Natural killer cell (primary cell): ENCODE measurements at regions not wholly inside any gene's neighbourhood (a gene's known extent, or its start where the extent isn't known, plus 50 kb on each side); places are given as distances from the start of the nearest gene placed in this dataset.

ENCODE experiments used
- ATAC-seq, 3 donors: fragments of 150-1000 bp in 2 of 3; fragments of 200-7000 bp in 1 of 3; cut with Tn5 transposase; 1 replicate in 1 of 3; 2 replicates in 2 of 3; pipeline ENCODE4 v1.10.0; 2021; ENCODE audit warnings: mild to moderate bottlenecking in 2 of 3, moderate library complexity in 2 of 3
- DNase-seq, 2 donors: peaks; one replicate each; pipeline versions ENCODE4 v3.0.0 to v3.0.0-alpha.2; 2013 to 2021; ENCODE audit warnings: mixed read lengths in 1 of 2
- H3K27ac ChIP-seq: one replicate; pipeline ENCODE4 v1.5.1; 2013; ENCODE audit warnings: mild to moderate bottlenecking, low read length
- H3K27me3 ChIP-seq: one replicate; pipeline ENCODE4 v1.6.1; 2013; ENCODE audit warnings: low read length; ENCODE audit not compliant: control insufficient read depth, insufficient read depth
- H3K36me3 ChIP-seq: one replicate; pipeline ENCODE4 v1.6.1; 2013; ENCODE audit warnings: low read length; ENCODE audit not compliant: control insufficient read depth, insufficient read depth
- H3K4me1 ChIP-seq: one replicate; pipeline ENCODE4 v1.6.1; 2013; ENCODE audit warnings: low read length; ENCODE audit not compliant: control insufficient read depth, insufficient read depth
- H3K4me3 ChIP-seq: one replicate; pipeline ENCODE4 v1.5.1; 2013; ENCODE audit warnings: low read length
- H3K9me3 ChIP-seq: one replicate; pipeline ENCODE4 v1.6.1; 2013; ENCODE audit warnings: low read length; ENCODE audit not compliant: control insufficient read depth, insufficient read depth
- H3K27ac Mint-ChIP-seq, 2 donors: one replicate each; pipeline ENCODE4 v1.8.0; 2022; ENCODE audit warnings: mild to moderate bottlenecking in 2 of 2, mixed read lengths in 2 of 2, moderate library complexity in 1 of 2
- H3K27me3 Mint-ChIP-seq, 2 donors: one replicate each; pipeline ENCODE4 v1.8.0; 2022; ENCODE audit warnings: low read depth in 2 of 2, mixed read lengths in 2 of 2
- H3K36me3 Mint-ChIP-seq: one replicate; pipeline ENCODE4 v1.8.0; 2022; ENCODE audit warnings: mixed read lengths
- H3K4me1 Mint-ChIP-seq, 2 donors: one replicate each; pipeline ENCODE4 v1.8.0; 2022; ENCODE audit warnings: mixed read lengths in 2 of 2
- H3K4me3 Mint-ChIP-seq: one replicate; pipeline ENCODE4 v1.8.0; 2022; ENCODE audit warnings: mild to moderate bottlenecking, moderate library complexity, mixed read lengths
- H3K9me3 Mint-ChIP-seq, 2 donors: one replicate each; pipeline ENCODE4 v1.8.0; 2022; ENCODE audit warnings: mixed read lengths in 2 of 2
- CTCF ChIP-seq: fragments of 200-600 bp; IDR thresholded peaks from one replicate; pipeline ENCODE4 v1.8.0; 2022; ENCODE audit warnings: antibody characterized with exemption
- WGBS: methylation state at CpG from one replicate; pipeline ENCODE4 v1.1.7; 2013; ENCODE audit warnings: missing lambda C conversion rate; ENCODE audit not compliant: insufficient coverage; 5-methylcytosine and 5-hydroxymethylcytosine counted together
- intact Hi-C: fragments of 100-400 bp; cut with micrococcal nuclease; formaldehyde crosslinking; loops from one replicate; pipeline ENCODE4 v1.14.2; 2022

GRCh38 chr2:14715600-14715999 is 83.1 kb downstream of the LRATD1 start:
- no peak overlapping the region for H3K27ac ChIP-seq
- H3K9me3 Mint-ChIP-seq: peaks cover 5 to 19% of the 10 kb centered on the region in 2 donors
- H3K4me1 ChIP-seq: no peaks in the 10 kb centered on the region
- no CpG with 5 or more reads among the region's 1 CpG for WGBS
- H3K4me3 Mint-ChIP-seq: no peak overlapping the region
- no peaks in the 10 kb centered on the region for H3K36me3 ChIP-seq
- no peaks in the 10 kb centered on the region for H3K36me3 Mint-ChIP-seq
- intact Hi-C loops: no loop called here
- H3K27ac Mint-ChIP-seq: no peak overlapping the region
- no peaks in the 10 kb centered on the region for H3K27me3 Mint-ChIP-seq
- H3K4me3 ChIP-seq: no peak overlapping the region
- DNase-seq (no peak), ATAC-seq (no peak)
- no peaks in the 10 kb centered on the region for H3K4me1 Mint-ChIP-seq
- no peaks in the 10 kb centered on the region for H3K9me3 ChIP-seq
- no peak for TF ChIP-seq CTCF
- no peaks in the 10 kb centered on the region for H3K27me3 ChIP-seq

GRCh38 chr2:14716319-14716718 is 83.8 kb downstream of the LRATD1 start:
- Mint-ChIP-seq H3K4me1 (no peaks in the 10 kb centered on the region), H3K27me3 (no peaks in the 10 kb centered on the region), H3K27ac (no peak overlapping the region), H3K36me3 (no peaks in the 10 kb centered on the region), H3K4me3 (no peak overlapping the region), H3K9me3 (peaks cover 5 to 19% of the 10 kb centered on the region in 2 donors)
- Histone ChIP-seq H3K36me3 (no peaks in the 10 kb centered on the region), H3K27me3 (no peaks in the 10 kb centered on the region), H3K4me3 (no peak overlapping the region), H3K9me3 (no peaks in the 10 kb centered on the region), H3K4me1 (no peaks in the 10 kb centered on the region), H3K27ac (no peak overlapping the region)
- ATAC-seq (no peak), DNase-seq (no peak)
- TF ChIP-seq CTCF: no peak
- intact Hi-C loops: no loop called here
- WGBS: 50% methylated on average over 1 of the region's 1 CpG

GRCh38 chr2:14717131-14717530 is 84.6 kb downstream of the LRATD1 start:
- no peaks in the 10 kb centered on the region for H3K27me3 Mint-ChIP-seq
- Histone ChIP-seq H3K9me3 (no peaks in the 10 kb centered on the region), H3K27ac (no peak overlapping the region), H3K36me3 (no peaks in the 10 kb centered on the region), H3K27me3 (no peaks in the 10 kb centered on the region), H3K4me1 (no peaks in the 10 kb centered on the region), H3K4me3 (no peak overlapping the region)
- H3K4me3 Mint-ChIP-seq: no peak overlapping the region
- H3K4me1 Mint-ChIP-seq: no peaks in the 10 kb centered on the region
- intact Hi-C loops: no loop called here
- DNase-seq (no peak), ATAC-seq (no peak)
- H3K36me3 Mint-ChIP-seq: no peaks in the 10 kb centered on the region
- WGBS: 90% methylated on average over 3 of the region's 3 CpGs
- H3K27ac Mint-ChIP-seq: no peak overlapping the region
- no peak for TF ChIP-seq CTCF
- H3K9me3 Mint-ChIP-seq: peaks cover 5 to 19% of the 10 kb centered on the region in 2 donors

GRCh38 chr2:14720319-14720718 is 87.8 kb downstream of the LRATD1 start:
- TF ChIP-seq CTCF: no peak
- Histone ChIP-seq H3K27me3 (no peaks in the 10 kb centered on the region), H3K4me3 (no peak overlapping the region), H3K27ac (no peak overlapping the region), H3K36me3 (no peaks in the 10 kb centered on the region), H3K4me1 (no peaks in the 10 kb centered on the region), H3K9me3 (no peaks in the 10 kb centered on the region)
- no peak for DNase-seq
- no peak for ATAC-seq
- no peaks in the 10 kb centered on the region for H3K27me3 Mint-ChIP-seq
- no peak overlapping the region for H3K4me3 Mint-ChIP-seq
- no peaks in the 10 kb centered on the region for H3K4me1 Mint-ChIP-seq
- intact Hi-C loops: no loop called here
- 69% methylated on average over 5 of the region's 5 CpGs for WGBS
- H3K27ac Mint-ChIP-seq: no peak overlapping the region
- no peaks in the 10 kb centered on the region for H3K36me3 Mint-ChIP-seq
- H3K9me3 Mint-ChIP-seq: peaks cover 0 to 16% of the 10 kb centered on the region in 2 donors
